ENCODE measurements at regions not wholly inside any gene's neighbourhood (a gene's known extent, or its start where the extent isn't known, plus 50 kb on each side); places are given as distances from the start of the nearest gene placed in this dataset.

GRCh38 chr10:29032169-29032568 is 256.7 kb upstream of the LYZL1 start:
- TF ChIP-seq MBD2 (IDR thresholded peaks at IDR 0.05; ENCODE audit: borderline replicate concordance, low read depth), result no peak
- TF ChIP-seq, protein P1, sequence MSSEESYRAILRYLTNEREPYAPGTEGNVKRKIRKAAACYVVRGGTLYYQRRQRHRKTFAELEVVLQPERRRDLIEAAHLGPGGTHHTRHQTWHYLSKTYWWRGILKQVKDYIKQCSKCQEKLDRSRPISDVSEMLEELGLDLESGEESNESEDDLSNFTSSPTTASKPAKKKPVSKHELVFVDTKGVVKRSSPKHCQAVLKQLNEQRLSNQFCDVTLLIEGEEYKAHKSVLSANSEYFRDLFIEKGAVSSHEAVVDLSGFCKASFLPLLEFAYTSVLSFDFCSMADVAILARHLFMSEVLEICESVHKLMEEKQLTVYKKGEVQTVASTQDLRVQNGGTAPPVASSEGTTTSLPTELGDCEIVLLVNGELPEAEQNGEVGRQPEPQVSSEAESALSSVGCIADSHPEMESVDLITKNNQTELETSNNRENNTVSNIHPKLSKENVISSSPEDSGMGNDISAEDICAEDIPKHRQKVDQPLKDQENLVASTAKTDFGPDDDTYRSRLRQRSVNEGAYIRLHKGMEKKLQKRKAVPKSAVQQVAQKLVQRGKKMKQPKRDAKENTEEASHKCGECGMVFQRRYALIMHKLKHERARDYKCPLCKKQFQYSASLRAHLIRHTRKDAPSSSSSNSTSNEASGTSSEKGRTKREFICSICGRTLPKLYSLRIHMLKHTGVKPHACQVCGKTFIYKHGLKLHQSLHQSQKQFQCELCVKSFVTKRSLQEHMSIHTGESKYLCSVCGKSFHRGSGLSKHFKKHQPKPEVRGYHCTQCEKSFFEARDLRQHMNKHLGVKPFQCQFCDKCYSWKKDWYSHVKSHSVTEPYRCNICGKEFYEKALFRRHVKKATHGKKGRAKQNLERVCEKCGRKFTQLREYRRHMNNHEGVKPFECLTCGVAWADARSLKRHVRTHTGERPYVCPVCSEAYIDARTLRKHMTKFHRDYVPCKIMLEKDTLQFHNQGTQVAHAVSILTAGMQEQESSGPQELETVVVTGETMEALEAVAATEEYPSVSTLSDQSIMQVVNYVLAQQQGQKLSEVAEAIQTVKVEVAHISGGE (CRISPR knock-in tag; IDR thresholded peaks at IDR 0.05), result no peak
- no peak for TF ChIP-seq ZFP91 (CRISPR knock-in tag; IDR thresholded peaks at IDR 0.05)
- no peak for TF ChIP-seq E2F5 (CRISPR knock-in tag; IDR thresholded peaks at IDR 0.05)
- TF ChIP-seq HMGXB4 (CRISPR knock-in tag; IDR thresholded peaks at IDR 0.05), result no peak
- no peak for TF ChIP-seq NUFIP1 (IDR thresholded peaks at IDR 0.05; ENCODE audit: partially characterized antibody)
